ENCODE measurements at regions not wholly inside any gene's neighbourhood (a gene's known extent, or its start where the extent isn't known, plus 50 kb on each side); places are given as distances from the start of the nearest gene placed in this dataset.

GRCh38 chr4:96039217-96039616 is 199.3 kb downstream of the PDHA2 start:
- no peak for TF ChIP-seq CTCF (IDR thresholded peaks at IDR 0.05; ENCODE audit: extremely low read depth in 1 of 2, insufficient read depth in 1 of 2, low read depth in 1 of 2, low read length in 2 of 2)
- no peak for TF ChIP-seq POLR2A (IDR thresholded peaks at IDR 0.05; ENCODE audit: low read depth, low read length)
- TF ChIP-seq POLR2AphosphoS5 (IDR thresholded peaks at IDR 0.05; ENCODE audit: insufficient read depth, low read depth, low read length): no peak
- TF ChIP-seq EZH2 (IDR thresholded peaks at IDR 0.05; ENCODE audit: borderline replicate concordance, low read depth, low read length, severe bottlenecking): no peak
